Endothelial cell of umbilical vein (primary cell): ENCODE measurements at regions not wholly inside any gene's neighbourhood (a gene's known extent, or its start where the extent isn't known, plus 50 kb on each side); places are given as distances from the start of the nearest gene placed in this dataset.
A peak's percentile ranks its signal among the peaks of the same experiment; 100 is the strongest.

Experiments used
- BruUV-seq: library from RNA; stranded (reverse); fragments of 400-500 nt; replicated peaks from 2 replicates; lab custom pipeline; 2021; lab: Mats Ljungman, UMichigan
- CTCF ChIA-PET: fragments of 300-600, 350-600 bp; sonication (Branson Sonifier 250); formaldehyde crosslinking; loops from one replicate; lab custom pipeline; 2021; ENCODE audit warnings: antibody characterized with exemption, inconsistent platforms; lab: Charles Lee
- POLR2A ChIA-PET: fragments of 300-600, 350-600 bp; sonication (Branson Sonifier 250); formaldehyde crosslinking; loops from one replicate; lab custom pipeline; 2021; ENCODE audit warnings: antibody characterized with exemption, inconsistent platforms; lab: Charles Lee
- DNase-seq: peaks from one replicate; pipeline ENCODE4 v3.0.0-alpha.2; 2011; ENCODE audit warnings: low read depth, low spot score
- FAIRE-seq: peaks from 2 replicates; lab custom pipeline; 2011; peaks lifted over from hg19 to GRCh38; lab: Jason Lieb, UNC
- H2AFZ ChIP-seq: 2 replicates; pipeline ENCODE4 v1.6.0; 2012; ENCODE audit warnings: low read depth, low read length, control low read depth, inconsistent platforms
- H3K27ac ChIP-seq: 2 replicates; pipeline ENCODE4 v1.5.1; 2011; ENCODE audit warnings: low read depth, mild to moderate bottlenecking, control low read depth, low read length, moderate library complexity; ENCODE audit not compliant: insufficient read depth
- H3K27me3 ChIP-seq, 2 experiments: 2 replicates each; pipeline versions ENCODE4 v1.6.0 to v1.6.1; 2011; ENCODE audit warnings: low read length in 2 of 2, mixed read lengths in 1 of 2; ENCODE audit not compliant: control insufficient read depth in 2 of 2, insufficient read depth in 2 of 2
- H3K36me3 ChIP-seq, 2 experiments: 2 replicates in 1 of 2; 3 replicates in 1 of 2; pipeline ENCODE4 v1.5.1; 2011; ENCODE audit warnings: low read length in 2 of 2, mild to moderate bottlenecking in 1 of 2, moderate library complexity in 1 of 2; ENCODE audit not compliant: control insufficient read depth in 2 of 2, insufficient read depth in 2 of 2; ENCODE audit errors: extremely low read depth in 1 of 2
- H3K4me1 ChIP-seq: 3 replicates; pipeline ENCODE4 v1.5.1; 2011; ENCODE audit warnings: mild to moderate bottlenecking, low read length; ENCODE audit not compliant: control insufficient read depth, insufficient read depth; ENCODE audit errors: extremely low read depth
- H3K4me2 ChIP-seq: 2 replicates; pipeline ENCODE4 v1.6.1; 2011; ENCODE audit warnings: low read length, control low read depth, mixed read lengths; ENCODE audit not compliant: insufficient read depth
- H3K4me3 ChIP-seq, 3 experiments: fragments of 200-600 bp in 1 of 3; sonication (generic), shearing (Covaris generic) in 1 of 3; replicated peaks in 1 of 3; 2 replicates each; pipeline ENCODE4 v1.5.1; 2011 to 2016; ENCODE audit warnings: control low read depth in 3 of 3, low read length in 3 of 3, mild to moderate bottlenecking in 2 of 3, inconsistent platforms in 1 of 3, low read depth in 1 of 3, moderate library complexity in 1 of 3; ENCODE audit not compliant: insufficient read depth in 1 of 3
- H3K79me2 ChIP-seq: 2 replicates; pipeline ENCODE4 v1.6.0; 2012; ENCODE audit warnings: low read length, inconsistent platforms; ENCODE audit not compliant: control insufficient read depth, insufficient read depth
- H3K9ac ChIP-seq: replicated peaks from 2 replicates; pipeline ENCODE3; 2011; ENCODE audit warnings: low read length, control low read depth; ENCODE audit not compliant: insufficient read depth; ENCODE audit errors: extremely low read depth
- H3K9me1 ChIP-seq: replicated peaks from 3 replicates; pipeline ENCODE4 v1.6.0; 2011; ENCODE audit warnings: mild to moderate bottlenecking, low read length; ENCODE audit not compliant: control insufficient read depth, insufficient read depth; ENCODE audit errors: extremely low read depth
- H3K9me3 ChIP-seq: replicated peaks from 2 replicates; pipeline ENCODE4 v1.5.1; 2012; ENCODE audit warnings: low read length, inconsistent platforms; ENCODE audit not compliant: control insufficient read depth, insufficient read depth
- H4K20me1 ChIP-seq: replicated peaks from 2 replicates; pipeline ENCODE3; 2011; ENCODE audit warnings: mild to moderate bottlenecking, low read length; ENCODE audit not compliant: control insufficient read depth, insufficient read depth; ENCODE audit errors: extremely low read depth
- CTCF ChIP-seq, 2 donors: IDR thresholded peaks; 1 replicate in 1 of 2; 2 replicates in 1 of 2; pipeline ENCODE4 v1.5.1; 2011; ENCODE audit warnings: low read length in 2 of 2, mild to moderate bottlenecking in 2 of 2, moderate library complexity in 2 of 2, control low read depth in 1 of 2, inconsistent platforms in 1 of 2, low read depth in 1 of 2; ENCODE audit not compliant: insufficient read depth in 1 of 2; ENCODE audit errors: extremely low read depth in 1 of 2
- EZH2 ChIP-seq: IDR thresholded peaks from 2 replicates; pipeline ENCODE4 v1.6.1; 2012; ENCODE audit warnings: borderline replicate concordance, low read depth, mild to moderate bottlenecking, moderate library complexity, low read length, inconsistent platforms; ENCODE audit not compliant: severe bottlenecking
- FOS ChIP-seq: IDR thresholded peaks from 2 replicates; pipeline ENCODE4 v1.6.1; 2011; ENCODE audit warnings: mild to moderate bottlenecking, low read length, moderate library complexity, borderline replicate concordance; ENCODE audit not compliant: insufficient read depth
- GATA2 ChIP-seq: IDR thresholded peaks from 2 replicates; pipeline ENCODE4 v1.7.0; 2011; ENCODE audit warnings: low read depth, mild to moderate bottlenecking, moderate library complexity, mixed read lengths, low read length; ENCODE audit not compliant: insufficient read length, insufficient read depth
- JUN ChIP-seq: IDR thresholded peaks from 2 replicates; pipeline ENCODE4 v1.6.1; 2011; ENCODE audit warnings: borderline replicate concordance, low read depth; ENCODE audit not compliant: insufficient read length, insufficient read depth
- MAX ChIP-seq: IDR thresholded peaks from 2 replicates; pipeline ENCODE4 v1.6.1; 2011; ENCODE audit not compliant: insufficient read depth, insufficient read length
- MYC ChIP-seq: IDR thresholded peaks from one replicate; pipeline ENCODE4 v1.6.1; 2011; ENCODE audit warnings: mild to moderate bottlenecking, low read depth, low read length
- POLR2A ChIP-seq: IDR thresholded peaks from 2 replicates; pipeline ENCODE4 v1.6.1; 2012; ENCODE audit warnings: low read depth, mild to moderate bottlenecking, control low read depth, low read length
- POLR2AphosphoS5 ChIP-seq: IDR thresholded peaks from 2 replicates; pipeline ENCODE4 v1.6.1; 2012; ENCODE audit warnings: low read depth, mild to moderate bottlenecking, control low read depth, low read length, moderate library complexity; ENCODE audit not compliant: insufficient read depth
- dilution Hi-C: fragments of 300-500 bp; cut with MboI; formaldehyde crosslinking; loops from one replicate; pipeline ENCODE4 v1.15.0; 2019; ENCODE audit warnings: low sequenced_read_pairs; ENCODE audit not compliant: extremely low pct_ligation_motif_present
- intact Hi-C: fragments of 100-400 bp; cut with micrococcal nuclease; formaldehyde crosslinking; loops from one replicate; pipeline ENCODE4 v1.10.0; 2022

GRCh38 chr2:234691214-234691575, 194.3 kb upstream of the ARL4C start:
- H3K27me3 ChIP-seq, result no peaks in the 10 kb centered on the region
- POLR2A ChIA-PET, result interaction anchor here (1.2 to 1.5 kb wide), 3 partner anchors 11 to 290 kb away, joined by 3 to 9 read pairs (median 4); no protein-coding TSS in a partner anchor
- intact Hi-C loops (loop anchor here (1.0 to 5.0 kb wide), 8 partner anchors 11 to 416 kb away; no protein-coding TSS in a partner anchor), dilution Hi-C loops (no loop called here)
- DNase-seq (no peak), FAIRE-seq (no peak)
- peak overlapping the region; percentile 56 for H3K4me2 ChIP-seq
- no peaks in the 10 kb centered on the region for H3K79me2 ChIP-seq
- no peak overlapping the region for H2AFZ ChIP-seq
- peak overlapping the region; percentile 56 for H3K9ac ChIP-seq
- H3K9me3 ChIP-seq, result no peaks in the 10 kb centered on the region
- CTCF ChIA-PET, result interaction anchor here (0.6 to 2.3 kb wide), 15 partner anchors 9 to 426 kb away, joined by 3 to 10 read pairs (median 5); no protein-coding TSS in a partner anchor
- peaks cover 38% of the 10 kb centered on the region for H3K4me1 ChIP-seq
- H3K27ac ChIP-seq, result peak overlapping the region; percentile 75
- TF ChIP-seq MAX, result no peak
- TF ChIP-seq JUN, result no peak
- no peak for TF ChIP-seq MYC
- no peak for TF ChIP-seq CTCF (IDR thresholded peaks at IDR 0.05; ENCODE audit: extremely low read depth in 1 of 2, insufficient read depth in 1 of 2, low read depth in 1 of 2, low read length in 2 of 2)
- no peak for TF ChIP-seq GATA2
- no peak for TF ChIP-seq POLR2A
- no peak for TF ChIP-seq FOS
- TF ChIP-seq EZH2, result no peak
- no peak for TF ChIP-seq POLR2AphosphoS5
- no peak overlapping the region for H3K4me3 ChIP-seq
- no peaks in the 10 kb centered on the region for H3K9me1 ChIP-seq
- BruUV-seq, result no TSS peak
- H4K20me1 ChIP-seq, result no peaks in the 10 kb centered on the region
- H3K36me3 ChIP-seq, result no peaks in the 10 kb centered on the region
